Hepatocyte (in vitro differentiated cells): ENCODE measurements at regions not wholly inside any gene's neighbourhood (a gene's known extent, or its start where the extent isn't known, plus 50 kb on each side); places are given as distances from the start of the nearest gene placed in this dataset.

Source experiments
- DNase-seq: peaks from one replicate; pipeline ENCODE4 v3.0.0-alpha.2; 2016; ENCODE audit warnings: low spot score
- H2AFZ ChIP-seq: fragments of 200-600 bp; sonication (generic); 2 replicates; pipeline ENCODE4 v1.6.0; 2016; ENCODE audit warnings: antibody characterized with exemption, mild to moderate bottlenecking
- H3K27ac ChIP-seq: fragments of 200-600 bp; sonication (generic); 2 replicates; pipeline ENCODE4 v1.5.1; 2016; ENCODE audit warnings: mild to moderate bottlenecking
- H3K27me3 ChIP-seq: fragments of 200-600 bp; sonication (generic); 2 replicates; pipeline ENCODE4 v1.6.1; 2016
- H3K36me3 ChIP-seq: fragments of 200-600 bp; sonication (generic); replicated peaks from 2 replicates; pipeline ENCODE4 v1.5.1; 2016; ENCODE audit warnings: low read depth; ENCODE audit not compliant: insufficient read depth
- H3K4me1 ChIP-seq: fragments of 200-600 bp; sonication (generic); 2 replicates; pipeline ENCODE4 v1.5.1; 2016; ENCODE audit warnings: mild to moderate bottlenecking, moderate library complexity; ENCODE audit not compliant: insufficient read depth
- H3K4me2 ChIP-seq: fragments of 200-600 bp; sonication (generic); 2 replicates; pipeline ENCODE4 v1.6.0; 2016
- H3K4me3 ChIP-seq: fragments of 200-600 bp; sonication (generic); 2 replicates; pipeline ENCODE4 v1.5.1; 2016; ENCODE audit warnings: mild to moderate bottlenecking
- H3K79me2 ChIP-seq: fragments of 200-600 bp; sonication (generic); 2 replicates; pipeline ENCODE4 v1.6.0; 2017; ENCODE audit warnings: mild to moderate bottlenecking
- H3K9me2 ChIP-seq: fragments of 200-600 bp; sonication (generic); replicated peaks from 2 replicates; pipeline ENCODE4 v1.6.0; 2017; ENCODE audit warnings: mild to moderate bottlenecking; ENCODE audit not compliant: insufficient read depth
- H3K9me3 ChIP-seq: fragments of 200-600 bp; sonication (generic); 2 replicates; pipeline ENCODE4 v1.5.1; 2016; ENCODE audit warnings: low read depth, mild to moderate bottlenecking
- H4K20me1 ChIP-seq: fragments of 200-600 bp; sonication (generic); 2 replicates; pipeline ENCODE4 v1.6.0; 2016; ENCODE audit warnings: mild to moderate bottlenecking; ENCODE audit not compliant: insufficient read depth, poor library complexity, severe bottlenecking
- CTCF ChIP-seq: fragments of 200-600 bp; sonication (generic); IDR thresholded peaks from 2 replicates; pipeline ENCODE4 v1.5.1; 2016; ENCODE audit warnings: antibody characterized with exemption, mild to moderate bottlenecking; ENCODE audit not compliant: poor library complexity
- EZH2 ChIP-seq: fragments of 200-600 bp; sonication (generic); IDR thresholded peaks from 2 replicates; pipeline ENCODE4 v1.6.1; 2016; ENCODE audit warnings: antibody characterized with exemption, mild to moderate bottlenecking, borderline replicate concordance
- EZH2phosphoT487 ChIP-seq: fragments of 200-600 bp; sonication (generic); IDR thresholded peaks from one replicate; pipeline ENCODE4 v1.6.1; 2018; ENCODE audit warnings: antibody characterized with exemption, mild to moderate bottlenecking, low read depth, moderate library complexity; ENCODE audit not compliant: unreplicated experiment, severe bottlenecking
- WGBS: methylation state at CpG from one replicate; pipeline ENCODE4 v1.1.6; 2016; ENCODE audit warnings: low lambda C conversion rate; ENCODE audit errors: missing lambda C conversion rate; 5-methylcytosine and 5-hydroxymethylcytosine counted together

- Histone ChIP-seq H3K36me3 (no peaks in the 10 kb centered on the region), H3K79me2 (no peaks in the 10 kb centered on the region), H4K20me1 (no peaks in the 10 kb centered on the region), H3K27ac (peak overlapping the region; percentile 16), H3K9me3 (no peaks in the 10 kb centered on the region), H2AFZ (no peak overlapping the region), H3K4me3 (no peak overlapping the region), H3K4me2 (peak overlapping the region; percentile 32), H3K9me2 (no peaks in the 10 kb centered on the region), H3K27me3 (no peaks in the 10 kb centered on the region), H3K4me1 (no peaks in the 10 kb centered on the region)
- DNase-seq, result peak; percentile 68
- 38% methylated on average over 12 of the region's 12 CpGs for WGBS
- TF ChIP-seq EZH2phosphoT487 (no peak), CTCF (no peak), EZH2 (no peak)
These were observed 68.1 kb upstream of the GRIN2A start for GRCh38 chr16:10250137-10250828.

DNA sequence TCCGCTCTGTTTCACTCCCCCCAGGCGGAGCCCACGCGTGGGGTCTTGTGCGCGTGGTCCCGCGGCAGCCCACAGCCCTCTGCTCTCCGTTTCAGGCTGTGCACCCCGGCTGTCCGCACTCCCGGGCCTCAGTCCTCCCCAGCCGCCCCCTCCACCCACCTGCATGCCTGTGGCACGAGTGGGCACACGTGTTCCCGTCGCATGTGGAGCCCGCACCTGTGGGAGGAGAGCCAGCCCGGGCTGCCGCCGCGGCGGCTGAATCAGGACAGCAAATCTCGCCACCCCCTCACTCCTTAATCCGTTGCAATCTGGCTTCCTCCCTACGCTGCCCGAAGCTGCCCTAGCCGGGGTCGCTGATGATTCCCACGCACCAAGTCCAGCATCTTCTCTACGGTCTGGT lies 69.9 kb upstream of the GRIN2A start:
- no peaks in the 10 kb centered on the region for H3K9me3 ChIP-seq
- H3K9me2 ChIP-seq, result no peaks in the 10 kb centered on the region
- DNase-seq, result no peak
- H3K4me2 ChIP-seq, result no peak overlapping the region
- WGBS, result 99% methylated on average over 17 of the region's 31 CpGs
- H2AFZ ChIP-seq, result no peak overlapping the region
- no peak overlapping the region for H3K27ac ChIP-seq
- H4K20me1 ChIP-seq, result no peaks in the 10 kb centered on the region
- H3K4me3 ChIP-seq, result no peak overlapping the region
- H3K27me3 ChIP-seq, result no peaks in the 10 kb centered on the region
- TF ChIP-seq EZH2 (no peak), EZH2phosphoT487 (no peak), CTCF (no peak)
- no peaks in the 10 kb centered on the region for H3K36me3 ChIP-seq
- no peaks in the 10 kb centered on the region for H3K79me2 ChIP-seq
- H3K4me1 ChIP-seq, result peaks cover 6% of the 10 kb centered on the region

DNA sequence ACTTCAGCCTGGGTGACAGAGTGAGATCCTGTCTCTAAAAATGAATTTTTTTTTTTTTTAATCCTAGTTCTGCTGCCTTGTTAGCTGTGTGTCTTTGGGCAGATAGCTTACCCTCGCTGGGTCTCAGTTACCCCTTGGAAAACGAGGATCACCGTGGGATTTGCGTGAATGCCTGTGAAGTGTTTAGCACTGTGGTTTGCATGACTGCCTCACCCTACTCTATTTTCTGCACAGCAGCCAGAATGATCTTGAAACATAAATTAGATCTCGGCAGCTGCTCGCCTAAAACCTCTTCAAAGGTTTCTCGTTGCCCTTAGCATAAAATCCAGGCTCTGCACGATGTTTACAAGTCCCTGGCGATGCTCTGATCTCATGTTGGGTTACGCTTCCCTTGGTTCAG lies 71.2 kb upstream of the GRIN2A start:
- H2AFZ ChIP-seq, result no peak overlapping the region
- H3K27me3 ChIP-seq, result no peaks in the 10 kb centered on the region
- H3K9me2 ChIP-seq, result no peaks in the 10 kb centered on the region
- H3K4me2 ChIP-seq, result no peak overlapping the region
- TF ChIP-seq EZH2phosphoT487 (no peak), CTCF (no peak), EZH2 (no peak)
- peaks cover 14% of the 10 kb centered on the region for H3K4me1 ChIP-seq
- H4K20me1 ChIP-seq, result no peaks in the 10 kb centered on the region
- no peak for DNase-seq
- 62% methylated on average over 10 of the region's 10 CpGs for WGBS
- H3K4me3 ChIP-seq, result no peak overlapping the region
- H3K9me3 ChIP-seq, result no peaks in the 10 kb centered on the region
- no peaks in the 10 kb centered on the region for H3K36me3 ChIP-seq
- no peak overlapping the region for H3K27ac ChIP-seq
- H3K79me2 ChIP-seq, result no peaks in the 10 kb centered on the region
